ENCODE measurements at regions not wholly inside any gene's neighbourhood (a gene's known extent, or its start where the extent isn't known, plus 50 kb on each side); places are given as distances from the start of the nearest gene placed in this dataset.

DNA sequence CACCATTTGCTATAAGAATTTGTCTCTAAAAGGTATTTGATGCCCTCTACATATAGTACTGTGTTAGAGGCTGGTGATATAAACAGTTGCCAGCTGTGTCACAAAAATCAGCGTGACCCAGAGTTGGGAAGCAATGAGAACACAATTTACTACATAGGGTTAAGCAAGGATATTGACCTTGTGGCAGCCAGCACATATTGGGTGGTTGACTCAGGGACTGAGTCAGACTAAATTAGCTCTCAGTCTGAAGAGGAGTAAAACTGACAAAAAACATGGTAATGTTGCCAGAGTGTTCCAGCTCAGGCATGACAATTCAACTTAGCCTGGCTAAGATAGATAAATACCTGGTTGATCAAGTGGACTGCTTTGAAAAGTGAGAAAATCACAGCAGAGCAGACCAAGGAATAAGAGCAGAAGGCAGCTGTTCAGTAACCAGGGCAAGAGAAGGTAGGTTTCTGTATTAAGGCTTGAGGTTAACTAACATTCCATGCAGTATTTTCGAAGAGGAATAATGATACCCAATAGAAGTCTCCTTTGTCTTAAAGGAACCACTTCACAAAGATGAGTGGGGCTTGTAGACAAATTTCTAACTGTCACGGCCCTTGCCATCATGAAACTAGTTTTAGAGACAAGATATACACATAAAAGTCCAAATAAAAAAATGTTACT lies 108.2 kb upstream of the ERBB4 start:
- TF ChIP-seq POLR2A (IDR thresholded peaks at IDR 0.05): no peak
- TF ChIP-seq, protein P1, sequence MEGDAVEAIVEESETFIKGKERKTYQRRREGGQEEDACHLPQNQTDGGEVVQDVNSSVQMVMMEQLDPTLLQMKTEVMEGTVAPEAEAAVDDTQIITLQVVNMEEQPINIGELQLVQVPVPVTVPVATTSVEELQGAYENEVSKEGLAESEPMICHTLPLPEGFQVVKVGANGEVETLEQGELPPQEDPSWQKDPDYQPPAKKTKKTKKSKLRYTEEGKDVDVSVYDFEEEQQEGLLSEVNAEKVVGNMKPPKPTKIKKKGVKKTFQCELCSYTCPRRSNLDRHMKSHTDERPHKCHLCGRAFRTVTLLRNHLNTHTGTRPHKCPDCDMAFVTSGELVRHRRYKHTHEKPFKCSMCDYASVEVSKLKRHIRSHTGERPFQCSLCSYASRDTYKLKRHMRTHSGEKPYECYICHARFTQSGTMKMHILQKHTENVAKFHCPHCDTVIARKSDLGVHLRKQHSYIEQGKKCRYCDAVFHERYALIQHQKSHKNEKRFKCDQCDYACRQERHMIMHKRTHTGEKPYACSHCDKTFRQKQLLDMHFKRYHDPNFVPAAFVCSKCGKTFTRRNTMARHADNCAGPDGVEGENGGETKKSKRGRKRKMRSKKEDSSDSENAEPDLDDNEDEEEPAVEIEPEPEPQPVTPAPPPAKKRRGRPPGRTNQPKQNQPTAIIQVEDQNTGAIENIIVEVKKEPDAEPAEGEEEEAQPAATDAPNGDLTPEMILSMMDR (IDR thresholded peaks at IDR 0.05): no peak
